Ovary (tissue), 3 donors: ENCODE measurements at regions not wholly inside any gene's neighbourhood (a gene's known extent, or its start where the extent isn't known, plus 50 kb on each side); places are given as distances from the start of the nearest gene placed in this dataset.

Experiments used
- EP300 ChIP-seq: sonication (generic); formaldehyde crosslinking; IDR thresholded peaks from one replicate; pipeline ENCODE4 v1.6.1; 2017; ENCODE audit warnings: antibody characterized with exemption
- POLR2A ChIP-seq: fragments of 450-650 bp; IDR thresholded peaks from one replicate; pipeline ENCODE4 v1.6.1; 2017; ENCODE audit warnings: antibody characterized with exemption, mild to moderate bottlenecking, moderate library complexity
- TF ChIP-seq, protein P1 (sequence below), 3 donors: fragments of 450-650 bp in 2 of 3; fragments of 200-600 bp in 1 of 3; IDR thresholded peaks; one replicate each; pipeline versions ENCODE4 v1.5.1 to v1.8.0; 2016 to 2022; ENCODE audit warnings: antibody characterized with exemption in 3 of 3, mild to moderate bottlenecking in 1 of 3
- donor health status: DM: no; HTN: no; CAD: no.

DNA sequence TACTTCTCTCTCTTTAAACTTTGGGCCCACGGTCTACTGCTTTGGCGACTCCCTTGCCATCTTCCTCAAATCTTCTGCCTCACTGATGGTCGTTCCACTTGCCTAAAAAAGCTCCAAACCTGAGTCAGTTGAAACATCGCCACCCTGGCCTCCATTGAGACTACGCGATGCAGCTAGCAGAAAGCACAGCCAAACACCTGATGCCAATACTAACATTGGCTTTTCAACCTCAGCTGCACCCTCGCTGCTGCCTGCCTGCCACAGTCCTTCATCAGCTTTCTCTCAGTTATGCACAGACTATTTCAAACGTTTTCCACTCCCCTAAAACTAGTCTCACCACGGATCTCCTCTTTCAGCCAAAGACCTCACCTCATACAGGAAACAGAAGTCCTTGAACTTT, 214.2 kb upstream of the TMCO5A start:
- TF ChIP-seq POLR2A (no peak), EP300 (no peak)
- TF ChIP-seq, protein P1, sequence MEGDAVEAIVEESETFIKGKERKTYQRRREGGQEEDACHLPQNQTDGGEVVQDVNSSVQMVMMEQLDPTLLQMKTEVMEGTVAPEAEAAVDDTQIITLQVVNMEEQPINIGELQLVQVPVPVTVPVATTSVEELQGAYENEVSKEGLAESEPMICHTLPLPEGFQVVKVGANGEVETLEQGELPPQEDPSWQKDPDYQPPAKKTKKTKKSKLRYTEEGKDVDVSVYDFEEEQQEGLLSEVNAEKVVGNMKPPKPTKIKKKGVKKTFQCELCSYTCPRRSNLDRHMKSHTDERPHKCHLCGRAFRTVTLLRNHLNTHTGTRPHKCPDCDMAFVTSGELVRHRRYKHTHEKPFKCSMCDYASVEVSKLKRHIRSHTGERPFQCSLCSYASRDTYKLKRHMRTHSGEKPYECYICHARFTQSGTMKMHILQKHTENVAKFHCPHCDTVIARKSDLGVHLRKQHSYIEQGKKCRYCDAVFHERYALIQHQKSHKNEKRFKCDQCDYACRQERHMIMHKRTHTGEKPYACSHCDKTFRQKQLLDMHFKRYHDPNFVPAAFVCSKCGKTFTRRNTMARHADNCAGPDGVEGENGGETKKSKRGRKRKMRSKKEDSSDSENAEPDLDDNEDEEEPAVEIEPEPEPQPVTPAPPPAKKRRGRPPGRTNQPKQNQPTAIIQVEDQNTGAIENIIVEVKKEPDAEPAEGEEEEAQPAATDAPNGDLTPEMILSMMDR (IDR thresholded peaks at IDR 0.05), result no peak
